OCI-LY7 (cell line): ENCODE measurements at regions not wholly inside any gene's neighbourhood (a gene's known extent, or its start where the extent isn't known, plus 50 kb on each side); places are given as distances from the start of the nearest gene placed in this dataset.

Source experiments
- CTCF ChIP-seq: fragments of 200-600 bp; sonication (generic); conservative IDR thresholded peaks from 2 replicates; pipeline ENCODE4 v1.5.1; 2014; ENCODE audit warnings: mild to moderate bottlenecking, antibody characterized with exemption, low read length, moderate library complexity, mixed read lengths
- EZH2phosphoT487 ChIP-seq: fragments of 200-600 bp; sonication (generic); IDR thresholded peaks from 2 replicates; pipeline ENCODE4 v1.6.1; 2018; ENCODE audit warnings: low read depth, borderline replicate concordance, mild to moderate bottlenecking, mixed run types, antibody characterized with exemption, low read length, moderate library complexity, mixed read lengths

- no peak for TF ChIP-seq CTCF
- TF ChIP-seq EZH2phosphoT487 = no peak
Observed at GRCh38 chr17:77531002-77531401, 390.2 kb downstream of the SEC14L1 start.
